CD4-positive, alpha-beta T cell treated with Interleukin-17A for 1 hour (primary cell): ENCODE measurements at regions not wholly inside any gene's neighbourhood (a gene's known extent, or its start where the extent isn't known, plus 50 kb on each side); places are given as distances from the start of the nearest gene placed in this dataset.
"Not testable (repeated sequence)": the region's sequence is repeated elsewhere in the genome, so short reads cannot be mapped to it uniquely, and the experiment has no call there.

Experiments
- DNase-seq: peaks from one replicate; pipeline ENCODE4 v3.0.0-alpha.2; 2020

GRCh38 chr2:145408980-145409379, 889.1 kb upstream of the ZEB2 start:
- no peak for DNase-seq

- DNase-seq: no peak
Observed at GRCh38 chr2:145404690-145405089, 884.8 kb upstream of the ZEB2 start.

GRCh38 chr2:145402706-145403277, 882.9 kb upstream of the ZEB2 start:
- DNase-seq: no peak

- no peak for DNase-seq
Observed at GRCh38 chr2:145399131-145399530, 879.2 kb upstream of the ZEB2 start.

- DNase-seq: no peak
Observed at GRCh38 chr2:145394181-145394580, 874.3 kb upstream of the ZEB2 start.

GRCh38 chr2:145386973-145387372, 867.1 kb upstream of the ZEB2 start:
- no peak for DNase-seq

GRCh38 chr2:145383961-145384360, 864.0 kb upstream of the ZEB2 start:
- no peak for DNase-seq

- DNase-seq: no peak
Observed at GRCh38 chr2:145380436-145381017, 860.6 kb upstream of the ZEB2 start.

- DNase-seq: no peak
Observed at GRCh38 chr2:145379934-145380333, 860.0 kb upstream of the ZEB2 start.

- DNase-seq: no peak
Observed at GRCh38 chr2:145374165-145374564, 854.2 kb upstream of the ZEB2 start.

GRCh38 chr2:145367334-145367733, 847.4 kb upstream of the ZEB2 start:
- not testable (repeated sequence) for DNase-seq

- no peak for DNase-seq
Observed at GRCh38 chr2:145366341-145366740, 846.4 kb upstream of the ZEB2 start.

- DNase-seq: no peak
Observed at GRCh38 chr2:145360129-145360790, 840.3 kb upstream of the ZEB2 start.

GRCh38 chr2:145359561-145359960, 839.6 kb upstream of the ZEB2 start:
- no peak for DNase-seq

- DNase-seq: no peak
Observed at GRCh38 chr2:145356056-145356455, 836.1 kb upstream of the ZEB2 start.

- no peak for DNase-seq
Observed at GRCh38 chr2:145352484-145352883, 832.6 kb upstream of the ZEB2 start.

GRCh38 chr2:145351864-145352425, 832.0 kb upstream of the ZEB2 start:
- DNase-seq: no peak

GRCh38 chr2:145350011-145350410, 830.1 kb upstream of the ZEB2 start:
- no peak for DNase-seq

GRCh38 chr2:145344076-145344724, 824.3 kb upstream of the ZEB2 start:
- DNase-seq: no peak

- no peak for DNase-seq
Observed at GRCh38 chr2:145343287-145343686, 823.4 kb upstream of the ZEB2 start.

- DNase-seq: no peak
Observed at GRCh38 chr2:145341536-145341935, 821.6 kb upstream of the ZEB2 start.

- DNase-seq: no peak
Observed at GRCh38 chr2:145339646-145340045, 819.7 kb upstream of the ZEB2 start.

GRCh38 chr2:145332210-145332898, 812.4 kb upstream of the ZEB2 start:
- no peak for DNase-seq
